Activated CD4-positive, alpha-beta T cell treated with anti-CD3 and anti-CD28 coated beads, Interleukin-2, amount 50 U/mL, for 1 hour (primary cell): ENCODE measurements at regions not wholly inside any gene's neighbourhood (a gene's known extent, or its start where the extent isn't known, plus 50 kb on each side); places are given as distances from the start of the nearest gene placed in this dataset.

Experiments
- DNase-seq: peaks from one replicate; pipeline ENCODE4 v3.0.0-alpha.2; 2020

- DNase-seq: no peak
These were observed 942.0 kb downstream of the SQOR start for GRCh38 chr15:46576646-46577395.

GRCh38 chr15:46577767-46578166, 942.9 kb downstream of the SQOR start:
- no peak for DNase-seq

- DNase-seq: no peak
These were observed 945.7 kb downstream of the SQOR start for GRCh38 chr15:46580487-46580886.

- DNase-seq: no peak
These were observed 946.1 kb downstream of the SQOR start for GRCh38 chr15:46580924-46581323.

- no peak for DNase-seq
These were observed 954.3 kb downstream of the SQOR start for GRCh38 chr15:46589088-46589487.

- no peak for DNase-seq
These were observed 956.6 kb downstream of the SQOR start for GRCh38 chr15:46591462-46591861.

- DNase-seq: no peak
These were observed 960.2 kb downstream of the SQOR start for GRCh38 chr15:46595016-46595415.

GRCh38 chr15:46607077-46607476, 972.2 kb downstream of the SQOR start:
- DNase-seq: no peak

- DNase-seq: no peak
These were observed 981.2 kb downstream of the SQOR start for GRCh38 chr15:46616033-46616432.

GRCh38 chr15:46617507-46617906, 982.7 kb downstream of the SQOR start:
- no peak for DNase-seq

GRCh38 chr15:46618984-46619383, 984.2 kb downstream of the SQOR start:
- no peak for DNase-seq

GRCh38 chr15:46620392-46621013, 985.7 kb downstream of the SQOR start:
- no peak for DNase-seq

- DNase-seq: no peak
These were observed 988.0 kb downstream of the SQOR start for GRCh38 chr15:46622851-46623250.

- no peak for DNase-seq
These were observed 1001.4 kb downstream of the SQOR start for GRCh38 chr15:46636206-46636605.

- no peak for DNase-seq
These were observed 1010.0 kb downstream of the SQOR start for GRCh38 chr15:46644501-46645481.

- no peak for DNase-seq
These were observed 1011.7 kb downstream of the SQOR start for GRCh38 chr15:46646490-46646889.

- no peak for DNase-seq
These were observed 1012.2 kb downstream of the SQOR start for GRCh38 chr15:46647046-46647445.

- DNase-seq: no peak
These were observed 1017.4 kb downstream of the SQOR start for GRCh38 chr15:46652266-46652665.

- no peak for DNase-seq
These were observed 1020.2 kb downstream of the SQOR start for GRCh38 chr15:46654993-46655392.

- no peak for DNase-seq
These were observed 1025.4 kb downstream of the SQOR start for GRCh38 chr15:46660096-46660842.

GRCh38 chr15:46670258-46670657, 1035.4 kb downstream of the SQOR start:
- DNase-seq: no peak

GRCh38 chr15:46671336-46671735, 1036.5 kb downstream of the SQOR start:
- DNase-seq: no peak

- no peak for DNase-seq
These were observed 1037.2 kb downstream of the SQOR start for GRCh38 chr15:46672041-46672440.
